Stimulated activated CD4-positive, alpha-beta T cell treated with anti-CD3 and anti-CD28 coated beads, Interleukin-2, amount 100 ng/mL, for 24 hours (primary cell): ENCODE measurements at regions not wholly inside any gene's neighbourhood (a gene's known extent, or its start where the extent isn't known, plus 50 kb on each side); places are given as distances from the start of the nearest gene placed in this dataset.
"Not testable (repeated sequence)": the region's sequence is repeated elsewhere in the genome, so short reads cannot be mapped to it uniquely, and the experiment has no call there.

ENCODE experiments used
- DNase-seq, 2 donors: peaks; one replicate each; pipeline ENCODE4 v3.0.0-alpha.2; 2020

DNA sequence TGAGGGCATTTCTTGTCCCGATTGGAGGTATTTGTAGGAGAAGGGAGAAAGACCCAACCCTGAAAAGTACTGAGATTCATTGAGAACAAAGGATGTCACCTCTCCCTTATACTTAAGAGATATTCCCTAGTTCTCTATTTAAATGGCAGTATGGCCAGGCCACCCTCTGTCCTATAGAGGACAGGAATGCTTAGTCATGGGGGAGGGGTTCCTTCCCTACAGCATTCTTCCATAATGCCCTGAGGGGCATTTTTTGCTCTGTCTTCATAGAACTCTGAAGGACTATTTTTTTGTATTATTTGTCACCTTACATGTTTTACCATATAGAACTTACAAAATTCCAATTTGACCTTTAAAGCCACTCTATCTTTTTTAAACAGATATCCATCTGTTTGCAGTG is 176.3 kb downstream of the TMEM161B start:
- DNase-seq, result no peak

DNA sequence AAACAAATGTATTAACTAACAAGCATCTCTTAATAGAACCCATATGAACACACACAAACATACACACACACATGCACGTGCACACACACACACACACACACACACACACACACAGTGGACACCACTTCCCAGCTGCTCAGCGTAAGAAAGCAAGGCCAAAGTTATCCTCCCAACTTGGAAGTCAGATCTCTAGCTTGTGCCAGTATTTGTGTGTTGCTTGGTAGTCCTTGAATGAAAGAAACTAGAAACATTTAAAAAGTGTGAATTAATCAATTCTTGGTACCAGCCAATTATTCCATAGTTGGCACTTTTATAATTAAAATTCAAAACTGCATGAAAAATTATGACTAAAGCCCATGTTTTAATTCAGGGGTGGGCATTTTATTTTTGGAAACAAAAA is 178.1 kb downstream of the TMEM161B start:
- DNase-seq, result no peak

DNA sequence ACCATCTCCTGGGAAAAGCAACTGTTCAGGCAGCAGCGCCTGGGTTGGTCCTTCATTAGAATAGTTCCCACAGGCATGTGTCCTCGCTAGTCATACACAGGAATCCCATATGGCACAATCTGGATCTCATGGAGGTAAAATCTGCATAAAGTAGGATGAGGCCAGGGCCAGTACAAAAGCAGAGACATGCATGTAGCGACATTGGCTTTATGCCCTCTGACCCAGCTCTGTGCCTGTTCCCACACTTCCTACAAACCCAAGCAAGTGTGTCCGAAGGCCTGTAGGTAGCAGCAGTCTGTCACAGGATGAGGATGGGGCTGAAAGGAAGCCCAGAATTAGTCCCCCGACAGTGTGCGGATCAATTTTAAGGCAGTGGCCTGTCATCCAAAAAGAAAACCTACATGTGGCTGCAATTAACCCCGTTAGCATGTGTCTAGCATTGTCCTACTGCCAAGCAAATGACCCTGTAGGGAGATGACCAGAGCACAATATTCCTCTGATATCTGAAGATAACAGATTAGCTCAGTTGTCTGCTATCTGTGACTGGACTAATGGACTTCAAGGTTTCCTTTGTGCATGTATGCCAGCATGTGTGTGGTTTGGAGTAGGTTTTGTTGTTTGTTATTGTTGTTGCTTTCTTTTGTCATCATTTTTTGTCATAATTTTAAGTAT is 178.8 kb downstream of the TMEM161B start:
- DNase-seq, result no peak

DNA sequence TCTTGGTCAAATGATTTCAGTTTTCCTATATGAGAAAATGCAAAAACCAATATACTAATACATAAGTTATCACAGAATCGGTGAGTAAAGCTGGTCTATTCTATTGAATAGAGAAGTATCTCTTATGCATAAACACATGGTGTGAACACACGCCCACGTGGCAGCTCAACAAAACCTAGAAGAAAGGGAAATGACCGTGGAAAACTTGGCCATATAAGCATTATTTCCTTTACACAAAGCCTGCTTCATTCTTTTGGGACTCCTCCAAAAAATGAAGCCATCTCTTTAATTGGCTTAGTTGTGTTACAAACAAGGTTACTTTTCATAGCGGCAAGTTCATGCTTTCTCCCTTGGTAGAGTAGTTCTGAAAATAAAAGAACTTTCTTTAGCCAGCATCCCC is 183.2 kb downstream of the TMEM161B start:
- DNase-seq, result no peak

DNA sequence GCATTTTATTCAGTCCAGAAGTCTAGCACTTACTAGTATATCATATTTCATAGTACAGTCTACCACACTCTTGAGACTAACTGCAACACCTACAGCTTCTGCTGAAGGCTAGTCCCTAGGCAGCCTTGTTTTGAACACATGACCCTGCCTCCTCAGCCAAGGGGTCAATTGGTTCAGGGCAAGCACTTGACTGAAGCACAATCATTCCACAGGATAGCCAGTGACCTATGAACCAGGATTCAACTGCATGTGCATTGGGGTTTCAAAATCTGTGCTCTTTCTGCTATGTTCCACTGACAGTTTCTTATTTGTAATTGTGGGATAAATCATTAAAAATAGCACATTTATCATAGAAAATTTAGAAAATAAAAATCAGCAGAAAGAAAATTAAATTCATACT is 186.8 kb downstream of the TMEM161B start:
- DNase-seq, result no peak

DNA sequence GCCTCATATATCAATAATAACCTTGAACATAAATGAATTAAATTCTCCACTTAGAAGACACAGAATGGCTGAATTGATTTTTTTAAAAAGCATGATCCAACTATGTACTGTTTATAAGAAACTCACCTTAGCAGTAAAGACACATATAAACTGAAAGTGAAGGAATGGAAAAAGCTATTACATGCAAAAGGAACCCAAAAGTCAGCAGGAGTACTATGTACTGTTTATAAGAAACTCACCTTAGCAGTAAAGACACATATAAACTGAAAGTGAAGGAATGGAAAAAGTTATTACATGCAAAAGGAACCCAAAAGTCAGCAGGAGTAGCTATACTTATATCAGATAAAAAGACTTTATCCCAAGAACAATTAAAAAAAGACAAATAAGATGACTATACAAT is 204.8 kb downstream of the TMEM161B start:
- DNase-seq, result no peak

DNA sequence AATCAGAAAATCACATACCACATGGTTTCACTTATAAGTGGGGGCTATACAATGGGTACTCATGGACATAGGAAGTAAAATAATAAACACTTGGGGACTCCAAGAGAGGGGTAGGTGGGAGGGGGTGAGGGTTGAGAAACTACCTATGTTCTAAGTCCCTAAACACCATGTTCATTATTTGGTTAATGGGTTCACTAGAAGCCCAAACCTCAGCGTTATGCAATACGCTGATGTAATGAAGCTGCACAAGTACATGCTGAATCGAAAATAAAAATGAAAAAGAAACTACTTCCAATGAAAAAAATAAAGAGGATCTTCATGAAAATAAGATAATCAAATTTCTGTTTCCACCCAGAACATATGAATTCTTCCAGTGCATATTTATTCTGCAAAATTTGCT is 208.5 kb downstream of the TMEM161B start:
- DNase-seq, result no peak

DNA sequence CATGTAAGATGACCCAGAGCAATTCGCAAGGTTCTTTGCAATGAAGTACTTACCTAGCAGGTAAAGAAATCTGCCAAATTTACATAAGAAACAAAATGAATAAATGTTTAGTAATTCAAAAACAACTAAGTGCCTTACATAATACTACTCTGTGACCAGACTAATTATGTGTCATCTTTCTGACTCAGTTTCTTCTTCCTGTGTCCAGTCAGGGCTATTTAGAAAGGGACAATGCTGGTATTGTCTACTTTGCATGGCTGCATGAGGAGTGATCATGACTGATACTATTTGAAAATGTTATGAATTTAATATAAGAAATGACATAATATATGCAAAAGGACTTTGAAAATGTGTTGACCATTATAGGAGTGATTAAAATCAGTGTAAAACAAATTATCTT is 210.0 kb downstream of the TMEM161B start:
- no peak for DNase-seq

DNA sequence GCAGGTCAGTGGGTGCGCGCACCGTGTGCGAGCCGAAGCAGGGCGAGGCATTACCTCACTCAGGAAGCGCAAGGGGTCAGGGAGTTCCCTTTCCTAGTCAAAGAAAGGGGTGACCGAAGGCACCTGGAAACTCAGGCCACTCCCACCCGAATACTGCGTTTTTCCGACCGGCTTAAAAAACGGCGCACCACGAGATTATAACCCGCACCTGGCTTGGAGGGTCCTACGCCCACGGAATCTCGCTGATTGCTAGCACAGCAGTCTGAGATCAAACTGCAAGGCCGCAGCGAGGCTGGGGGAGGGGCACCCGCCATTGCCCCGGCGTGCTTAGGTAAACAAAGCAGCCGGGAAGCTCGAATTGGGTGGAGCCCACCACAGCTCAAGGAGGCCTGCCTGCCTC is 216.2 kb downstream of the TMEM161B start:
- not testable (repeated sequence) for DNase-seq

DNA sequence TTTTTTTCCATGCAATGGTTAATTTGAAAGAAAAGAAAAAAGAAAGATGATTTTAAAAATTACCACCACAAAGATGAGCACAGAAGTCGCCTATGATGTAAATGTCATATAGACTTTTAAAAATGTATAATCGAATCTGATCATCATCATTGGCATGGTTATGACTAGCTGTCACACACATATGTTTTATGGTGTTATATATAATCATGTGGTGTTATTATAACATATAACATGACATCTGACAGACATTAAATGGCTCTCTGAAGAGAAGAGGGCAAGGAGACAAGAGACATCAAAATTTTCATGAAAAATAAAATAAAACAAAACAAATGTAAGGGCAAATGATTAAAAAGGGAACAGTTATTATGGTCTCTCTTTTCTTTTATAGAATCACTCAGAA is 217.5 kb downstream of the TMEM161B start:
- no peak for DNase-seq

DNA sequence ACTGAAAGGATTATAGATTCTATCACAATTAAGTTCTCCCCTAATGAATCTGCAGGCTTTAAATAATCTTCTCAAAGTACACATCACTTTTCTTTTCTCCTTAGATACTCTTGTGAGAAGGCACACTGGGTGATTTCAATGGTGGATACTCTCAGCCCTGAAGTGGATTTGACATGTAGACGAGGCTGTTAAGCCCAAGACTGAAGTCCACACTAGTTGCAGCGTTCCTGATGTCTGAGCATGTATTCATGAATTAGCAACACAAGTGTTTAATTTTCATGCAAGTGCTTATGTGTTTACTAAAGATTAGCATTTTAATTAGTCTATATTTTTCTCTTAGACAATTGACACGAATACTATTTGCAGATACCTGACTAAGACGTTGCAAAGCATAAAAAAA is 218.9 kb downstream of the TMEM161B start:
- DNase-seq, result no peak

DNA sequence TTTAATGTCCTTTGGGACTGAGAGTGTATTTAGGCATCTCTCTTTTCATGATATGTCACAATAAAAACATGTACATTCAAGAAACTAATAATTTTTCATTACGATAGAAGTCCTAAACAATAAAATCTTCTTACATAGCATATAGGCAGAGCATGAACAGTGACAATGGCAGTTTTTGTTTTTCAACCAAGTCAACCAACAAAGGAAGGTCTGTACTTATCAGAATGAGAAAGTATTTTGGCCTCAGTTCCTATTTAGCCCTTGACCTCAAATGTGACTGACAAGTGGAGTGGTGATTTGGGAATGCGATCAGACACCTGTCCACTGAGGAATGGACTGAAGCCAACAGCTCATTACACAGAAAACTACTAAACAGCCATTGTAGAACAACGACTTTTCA is 219.5 kb downstream of the TMEM161B start:
- DNase-seq, result no peak

DNA sequence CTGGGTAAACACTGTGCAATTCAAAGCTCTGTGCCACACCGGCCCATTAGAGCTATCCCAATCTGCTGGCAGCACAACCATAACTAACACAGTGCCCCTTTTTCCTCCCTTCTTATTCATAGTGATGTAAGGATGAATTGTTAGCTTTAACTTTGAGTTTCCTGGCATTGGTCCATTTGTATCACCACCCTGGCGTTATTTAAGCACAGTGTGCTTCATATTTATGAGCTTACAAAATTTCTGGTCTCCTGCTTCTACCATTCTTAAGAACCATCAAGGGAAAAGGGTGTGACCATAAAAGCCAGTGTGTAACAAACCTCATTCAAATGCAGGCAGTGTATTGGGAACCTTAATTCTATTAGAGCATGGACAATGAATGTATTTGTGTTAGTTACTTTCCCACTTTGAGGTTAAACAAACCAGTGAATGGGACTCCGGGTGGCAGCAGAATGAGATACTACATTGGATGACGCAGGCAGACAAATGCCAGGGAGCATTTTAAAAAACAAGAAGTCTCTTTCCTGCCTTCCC is 222.6 kb downstream of the TMEM161B start:
- DNase-seq, result no peak

DNA sequence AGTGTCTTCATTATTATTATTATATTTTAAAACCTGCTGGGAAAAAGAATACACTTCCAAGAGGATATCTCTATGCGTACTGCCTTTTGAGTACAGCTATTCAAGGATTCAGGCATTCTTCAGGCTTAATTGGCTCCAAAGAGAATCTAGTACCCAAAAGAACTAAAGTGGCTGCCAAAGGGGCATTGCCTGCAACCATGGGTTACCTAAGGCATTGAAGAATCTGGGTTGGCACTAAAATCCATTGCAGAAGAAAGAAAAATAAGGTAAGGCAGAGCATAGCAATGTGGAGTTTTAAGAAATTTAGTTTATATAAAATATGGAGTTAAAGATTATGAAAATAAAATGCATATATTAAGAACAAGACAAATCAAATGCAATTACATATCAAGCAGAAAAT is 223.5 kb downstream of the TMEM161B start:
- DNase-seq, result no peak

DNA sequence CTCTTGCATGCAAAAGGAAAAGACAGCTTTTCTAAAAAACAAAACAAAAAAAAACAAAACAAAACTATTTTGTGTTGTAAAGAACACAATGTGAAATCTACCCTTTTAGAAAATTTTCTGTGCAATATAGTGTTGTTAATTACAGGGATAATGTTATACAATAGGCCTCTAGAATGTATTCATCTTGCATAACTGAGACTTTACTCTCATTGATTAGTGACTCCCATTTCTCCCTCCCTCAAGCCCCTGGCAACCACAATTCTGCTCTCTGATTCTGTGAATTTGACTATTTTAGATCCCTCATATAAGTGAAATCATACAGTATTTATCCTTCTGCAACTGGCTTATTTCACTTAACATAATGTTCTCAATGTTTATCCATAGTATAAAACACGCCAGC is 234.1 kb downstream of the TMEM161B start:
- DNase-seq, result no peak

DNA sequence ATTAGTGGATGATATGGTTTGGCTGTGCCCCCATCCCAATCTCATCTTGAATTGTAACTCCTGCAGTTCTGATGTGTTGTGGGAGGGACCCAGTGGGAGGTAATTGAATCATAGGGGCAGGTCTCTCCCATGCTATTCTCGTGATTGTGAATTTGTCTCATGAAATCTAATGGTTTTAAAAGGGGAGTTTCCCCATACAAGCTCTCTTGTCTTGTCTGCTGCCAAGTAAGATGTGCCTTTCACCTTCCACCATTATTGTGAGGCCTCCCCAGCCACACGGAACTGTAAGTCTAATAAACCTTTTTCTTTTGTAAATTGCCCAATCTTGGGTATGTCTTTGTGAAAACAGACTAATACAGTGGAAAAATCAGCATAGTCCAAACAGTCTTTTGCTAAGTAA is 235.5 kb downstream of the TMEM161B start:
- DNase-seq, result no peak

DNA sequence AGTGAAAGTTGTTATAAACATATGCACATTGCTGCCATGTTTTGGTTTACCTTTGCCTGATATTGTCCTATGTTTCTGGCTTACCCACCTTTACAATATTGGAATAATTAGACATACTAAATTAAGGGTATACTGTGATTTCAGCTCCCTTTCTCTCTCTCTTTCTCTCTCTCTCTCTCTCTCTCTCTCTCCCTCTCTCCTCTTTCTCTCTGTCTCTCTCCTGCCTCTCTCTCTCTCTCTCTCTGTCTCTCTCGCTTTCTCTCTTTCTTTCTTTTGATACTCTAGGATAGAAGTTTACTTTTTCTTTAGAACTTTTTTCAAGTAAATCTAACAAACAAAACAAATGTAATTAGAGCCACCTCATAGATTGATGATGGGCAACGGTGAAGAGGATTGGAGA is 239.6 kb downstream of the TMEM161B start:
- no peak for DNase-seq

DNA sequence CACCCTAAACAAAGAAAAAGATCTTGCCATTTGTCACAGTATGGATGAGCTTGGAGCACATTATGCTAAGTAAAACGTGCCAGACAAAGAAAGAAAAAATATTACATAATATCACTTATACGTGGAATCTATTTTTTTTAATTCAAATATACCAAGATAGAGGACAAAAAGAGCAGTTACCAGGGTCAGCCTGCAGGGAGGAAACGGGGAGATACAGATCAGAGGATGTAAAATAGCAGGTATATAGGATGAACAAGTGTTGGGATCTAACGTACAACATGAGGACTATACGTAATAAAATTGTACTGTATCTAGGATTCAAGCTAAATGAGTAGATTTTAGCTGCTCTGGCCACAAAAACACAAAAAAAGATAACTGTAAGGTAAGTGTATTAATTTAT is 247.5 kb downstream of the TMEM161B start:
- no peak for DNase-seq

DNA sequence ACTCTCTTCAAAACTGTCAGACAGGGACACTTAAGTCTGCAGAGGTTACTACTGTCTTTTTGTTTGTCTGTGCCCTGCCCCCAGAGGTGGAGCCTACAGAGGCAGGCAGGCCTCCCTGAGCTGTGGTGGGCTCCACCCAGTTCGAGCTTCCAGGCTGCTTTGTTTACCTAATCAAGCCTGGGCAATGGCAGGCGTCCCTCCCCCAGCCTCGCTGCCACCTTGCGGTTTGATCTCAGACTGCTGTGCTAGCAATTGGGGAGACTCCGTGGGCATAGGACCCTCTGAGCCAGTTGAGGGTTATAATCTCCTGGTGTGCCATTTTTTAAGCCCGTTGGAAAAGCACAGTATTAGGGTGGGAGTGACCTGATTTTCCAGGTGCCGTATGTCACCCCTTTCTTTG is 253.7 kb downstream of the TMEM161B start:
- not testable (repeated sequence) for DNase-seq

DNA sequence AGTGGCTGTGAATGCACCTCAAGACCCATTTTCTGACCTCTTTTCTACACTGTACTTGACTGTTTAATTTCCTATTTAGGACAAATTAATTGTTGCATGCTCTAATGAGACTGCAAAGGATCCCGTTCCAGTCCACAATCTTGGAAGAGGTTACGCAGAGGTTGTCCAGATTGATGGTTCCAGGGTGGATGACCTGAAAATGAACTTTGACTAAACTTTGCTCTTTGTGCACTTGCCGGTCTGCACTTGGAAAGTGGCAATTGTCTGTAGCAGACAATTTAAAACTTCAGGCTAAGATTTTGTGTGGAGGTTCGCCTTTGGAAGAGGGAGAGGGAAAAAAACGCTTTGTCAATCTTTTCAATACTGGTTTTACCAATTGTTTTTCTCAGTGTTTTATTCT is 267.8 kb downstream of the TMEM161B start:
- no peak for DNase-seq

DNA sequence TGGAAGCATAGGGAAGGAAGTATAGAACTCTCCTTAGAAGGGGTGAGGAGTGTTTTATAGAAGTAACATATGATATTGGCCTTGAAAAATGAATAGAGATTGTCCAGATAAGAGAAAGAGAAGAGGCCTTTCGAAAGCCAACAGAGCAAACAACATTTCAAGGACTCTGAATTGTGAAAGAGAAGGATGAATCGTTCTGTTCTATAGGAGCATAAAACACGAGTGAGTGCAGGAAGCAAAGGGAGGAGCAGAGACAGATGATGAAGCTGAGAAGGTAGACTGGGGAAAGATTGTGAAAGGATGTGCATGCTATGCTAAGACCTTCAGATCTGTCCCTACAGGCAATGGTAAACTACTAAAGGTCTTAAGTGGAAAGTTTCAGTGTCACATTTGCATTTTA is 271.0 kb downstream of the TMEM161B start:
- DNase-seq, result no peak

DNA sequence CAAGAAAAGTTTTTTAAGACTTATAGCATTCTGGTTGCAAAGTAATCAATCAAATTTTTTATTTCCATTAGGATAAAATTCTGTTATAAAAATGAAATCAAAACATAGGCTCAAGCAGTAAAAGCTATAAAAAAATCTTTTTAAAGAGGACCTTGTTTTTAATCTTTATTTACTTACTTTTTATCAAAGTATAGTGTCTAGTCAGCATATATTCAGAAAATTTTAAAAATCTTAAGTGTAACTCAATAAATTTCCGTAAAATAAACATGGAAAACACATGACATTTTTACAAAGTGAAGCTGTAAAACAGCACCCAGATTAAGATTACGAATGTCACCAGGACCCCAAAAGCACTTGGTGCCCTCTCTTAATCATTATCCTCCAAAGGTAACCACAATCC is 302.4 kb downstream of the TMEM161B start:
- DNase-seq, result no peak

DNA sequence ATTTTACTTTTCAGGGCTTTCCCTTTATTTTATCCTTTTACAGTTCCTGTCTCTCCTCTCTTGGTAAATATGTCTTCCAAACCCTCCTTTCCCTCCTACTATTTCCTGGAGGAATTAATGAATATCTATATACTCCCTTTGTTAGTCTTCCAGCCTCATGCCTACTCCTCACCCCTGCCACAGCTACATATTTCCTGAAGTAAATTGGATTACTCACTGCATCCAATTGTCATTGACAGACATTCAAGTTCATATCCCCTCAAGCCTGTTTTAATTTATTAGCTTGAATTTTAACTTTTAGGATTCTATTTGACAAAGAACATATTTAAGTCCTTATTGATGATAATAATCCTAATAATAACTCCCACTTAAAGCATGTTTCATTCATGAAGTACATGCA is 314.5 kb downstream of the TMEM161B start:
- no peak for DNase-seq

DNA sequence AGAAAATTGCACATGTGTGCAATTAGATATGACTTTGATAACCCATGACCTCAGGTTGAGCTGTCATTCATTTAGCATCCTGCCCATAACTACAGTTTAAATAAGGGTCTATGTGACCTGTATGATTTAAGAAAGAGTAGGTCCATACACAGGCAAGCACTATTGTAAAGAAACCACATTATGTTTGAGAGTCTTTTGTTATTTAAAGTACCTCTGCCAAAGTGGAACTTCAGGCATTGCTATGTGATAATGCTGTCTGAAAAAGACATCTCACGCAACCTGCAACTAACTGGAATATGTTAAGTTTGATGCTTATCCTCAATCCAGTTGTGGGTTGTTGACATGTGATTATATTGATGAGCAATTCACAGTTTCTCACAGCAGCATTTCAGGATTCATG is 317.0 kb downstream of the TMEM161B start:
- DNase-seq, result no peak
